ENCODE measurements at regions not wholly inside any gene's neighbourhood (a gene's known extent, or its start where the extent isn't known, plus 50 kb on each side); places are given as distances from the start of the nearest gene placed in this dataset.
A peak's percentile ranks its signal among the peaks of the same experiment; 100 is the strongest.
"Not testable (repeated sequence)": the region's sequence is repeated elsewhere in the genome, so short reads cannot be mapped to it uniquely, and the experiment has no call there.

DNA sequence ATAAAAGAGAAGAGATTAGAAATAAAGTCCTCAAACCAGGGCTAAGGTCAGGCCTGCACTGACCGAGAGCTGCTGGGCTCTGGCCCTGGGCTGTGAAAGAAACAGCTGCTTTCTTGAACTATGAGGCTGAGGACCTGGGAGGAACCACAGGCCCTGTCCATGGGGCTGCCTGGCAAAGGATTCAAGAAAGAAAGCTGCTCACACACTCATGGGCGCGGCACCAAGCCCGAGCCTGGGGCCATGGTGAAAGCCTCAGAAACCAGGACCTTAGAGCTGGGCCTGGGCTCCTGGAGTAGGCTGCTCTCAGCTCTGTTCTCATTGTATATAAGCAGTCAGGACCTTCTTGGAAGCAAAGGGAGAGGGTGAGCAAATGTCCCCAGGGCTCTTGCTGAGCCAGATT lies 601.9 kb downstream of the RPIA start:
- DNase-seq; ATAC-seq; H3K36me3 ChIP-seq; H3K4me1 ChIP-seq; H3K27ac ChIP-seq; H3K4me3 ChIP-seq; intact Hi-C loops (cut with DNase I); H3K9me3 ChIP-seq; H3K27me3 ChIP-seq: not testable (repeated sequence)
- no CpG with 5 or more reads among the region's 4 CpGs for WGBS (ENCODE audit: insufficient coverage, low coverage, low lambda C conversion rate, missing lambda C conversion rate)

DNA sequence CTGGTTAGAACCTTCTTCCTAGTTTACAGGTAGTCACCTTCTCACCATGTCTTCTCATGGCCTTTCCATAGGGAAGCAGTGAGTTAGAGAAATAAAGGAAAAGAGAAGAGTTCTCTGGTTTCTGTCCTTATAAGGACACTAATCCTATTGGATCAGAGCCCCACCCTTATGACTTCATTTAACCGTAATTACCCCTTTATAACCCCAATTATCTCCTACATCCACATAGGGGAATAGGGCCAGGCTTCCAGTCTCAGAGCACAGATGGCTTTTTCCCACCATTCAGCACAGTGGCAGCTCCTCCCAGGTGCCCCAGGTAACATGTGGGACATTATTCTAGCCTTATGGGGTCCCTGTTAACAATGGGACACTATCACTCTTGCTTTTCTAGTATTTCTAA lies 602.9 kb downstream of the RPIA start:
- no CpG with 5 or more reads among the region's 1 CpG for WGBS (ENCODE audit: insufficient coverage, low coverage, low lambda C conversion rate, missing lambda C conversion rate)
- DNase-seq; ATAC-seq; H3K36me3 ChIP-seq; H3K4me1 ChIP-seq; H3K27me3 ChIP-seq; H3K9me3 ChIP-seq; H3K27ac ChIP-seq; H3K4me3 ChIP-seq; intact Hi-C loops (cut with DNase I): not testable (repeated sequence)

DNA sequence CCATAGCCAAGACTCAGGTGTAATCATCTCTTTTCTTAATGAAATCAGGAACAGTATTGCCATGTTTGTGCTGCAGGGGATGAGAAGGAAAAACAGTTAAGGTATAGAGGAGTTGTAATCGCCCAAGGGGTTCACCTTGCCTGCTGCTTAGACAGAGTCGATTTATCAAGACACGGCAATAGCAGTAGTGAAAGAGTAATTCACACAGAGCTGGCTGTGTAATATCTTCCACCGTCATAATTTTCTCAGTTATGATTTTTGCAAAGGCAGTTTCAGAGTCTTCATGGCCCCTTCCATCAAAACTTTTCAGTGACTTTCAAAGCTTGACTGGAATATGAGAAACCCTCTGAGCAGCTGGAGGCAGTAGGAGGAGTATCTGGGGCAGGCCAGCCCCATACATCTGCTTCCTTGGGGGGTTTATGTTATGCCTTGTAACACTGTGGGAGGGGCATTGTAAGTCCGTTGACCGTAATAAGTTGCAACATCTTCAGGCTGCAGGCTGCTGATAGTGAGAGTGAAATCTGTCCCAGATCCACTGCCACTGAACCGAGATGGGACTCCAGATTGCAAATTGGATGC lies 605.4 kb downstream of the RPIA start:
- H3K27me3 ChIP-seq; H3K4me1 ChIP-seq; H3K4me3 ChIP-seq; intact Hi-C loops (cut with DNase I); H3K27ac ChIP-seq; DNase-seq; H3K36me3 ChIP-seq; H3K9me3 ChIP-seq; ATAC-seq: not testable (repeated sequence)
- WGBS (ENCODE audit: insufficient coverage, low coverage, low lambda C conversion rate, missing lambda C conversion rate): no CpG with 5 or more reads among the region's 7 CpGs

DNA sequence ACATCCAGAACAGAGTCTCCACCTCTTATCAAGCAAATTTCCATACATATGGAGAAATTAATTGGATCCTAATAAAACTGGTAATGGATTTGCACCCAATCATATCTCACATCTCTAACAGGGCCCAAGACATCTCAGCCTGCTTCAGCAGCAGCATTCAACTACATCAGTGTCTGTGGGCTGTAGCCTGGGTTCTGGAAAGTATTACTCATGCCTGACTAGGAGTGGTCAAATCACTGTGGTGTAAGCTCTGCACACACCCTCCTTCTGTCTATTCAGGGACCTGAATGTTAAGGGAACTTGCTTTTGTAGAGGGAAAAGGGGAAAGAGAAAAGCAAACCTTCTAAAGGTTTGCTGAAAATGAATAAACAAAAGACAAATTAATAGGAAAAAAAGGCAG lies 607.7 kb downstream of the RPIA start:
- H3K27me3 ChIP-seq; DNase-seq; ATAC-seq; intact Hi-C loops (cut with DNase I); H3K4me1 ChIP-seq; H3K27ac ChIP-seq; H3K36me3 ChIP-seq; H3K9me3 ChIP-seq; H3K4me3 ChIP-seq: not testable (repeated sequence)

DNA sequence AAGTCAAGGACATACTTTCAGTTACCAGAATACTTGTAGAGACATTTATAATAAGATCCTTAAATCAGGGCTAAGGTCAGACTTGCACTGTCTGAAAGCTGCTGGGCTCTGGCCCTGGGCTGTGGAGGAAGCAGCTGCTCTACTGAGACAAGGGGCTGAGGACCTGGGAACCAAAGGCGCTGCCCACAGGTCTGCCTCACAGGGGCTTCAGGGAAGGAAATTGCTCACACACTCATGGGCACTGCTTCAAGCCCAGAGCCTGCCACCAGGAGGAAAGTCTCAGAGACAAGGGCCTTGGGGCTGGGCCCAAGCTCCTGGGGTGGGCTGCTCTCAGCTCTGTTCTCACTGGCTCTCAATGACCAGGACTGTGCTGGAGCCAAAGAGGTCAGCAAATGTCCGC lies 614.1 kb downstream of the RPIA start:
- peak in 1 of 4 donors; percentile 37 for ATAC-seq
- H3K27ac ChIP-seq; H3K4me3 ChIP-seq; intact Hi-C loops (cut with DNase I); H3K9me3 ChIP-seq; H3K4me1 ChIP-seq; H3K27me3 ChIP-seq; DNase-seq; H3K36me3 ChIP-seq: not testable (repeated sequence)
- WGBS (ENCODE audit: insufficient coverage, low coverage, low lambda C conversion rate, missing lambda C conversion rate): 50% methylated on average over 1 of the region's 2 CpGs

DNA sequence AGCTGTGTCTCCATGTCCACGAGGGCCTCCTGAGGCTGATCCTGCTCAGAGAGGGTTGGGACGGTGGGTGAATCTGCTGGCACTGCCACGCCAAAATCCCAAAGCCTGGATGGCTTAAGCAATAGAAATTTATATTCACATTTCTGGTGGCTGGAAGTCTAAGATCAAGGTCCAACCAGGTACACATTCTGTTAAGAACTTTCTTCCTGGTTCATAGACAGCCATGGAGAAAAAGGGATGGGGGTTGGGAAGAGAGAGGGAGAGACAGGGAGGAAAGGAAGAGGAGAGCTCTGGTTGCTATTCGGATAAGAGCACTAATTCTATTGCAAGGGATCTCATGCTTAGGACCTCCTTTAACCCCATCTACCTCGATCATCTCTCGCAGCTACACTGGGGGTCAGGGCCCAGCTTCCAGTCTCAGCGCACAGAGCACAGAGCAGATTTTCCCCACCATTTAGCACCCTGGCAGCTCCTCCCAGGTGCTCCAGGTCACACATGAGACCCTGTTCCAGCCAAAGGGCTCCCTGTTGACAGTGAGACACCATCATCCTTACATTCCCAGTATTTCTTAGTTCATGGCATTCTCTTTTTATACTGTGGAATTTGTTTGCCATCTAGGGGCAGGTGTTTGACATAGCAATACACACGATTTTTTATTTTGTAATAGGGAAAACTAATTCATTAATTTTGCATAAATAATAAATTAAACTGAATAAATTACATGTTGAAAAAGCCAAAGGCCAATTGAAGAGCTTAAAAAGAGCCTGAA lies 615.6 kb downstream of the RPIA start:
- intact Hi-C loops (cut with DNase I): not testable (repeated sequence)
- WGBS (ENCODE audit: insufficient coverage, low coverage, low lambda C conversion rate, missing lambda C conversion rate): no CpG with 5 or more reads among the region's 8 CpGs
- TF ChIP-seq, protein P1, sequence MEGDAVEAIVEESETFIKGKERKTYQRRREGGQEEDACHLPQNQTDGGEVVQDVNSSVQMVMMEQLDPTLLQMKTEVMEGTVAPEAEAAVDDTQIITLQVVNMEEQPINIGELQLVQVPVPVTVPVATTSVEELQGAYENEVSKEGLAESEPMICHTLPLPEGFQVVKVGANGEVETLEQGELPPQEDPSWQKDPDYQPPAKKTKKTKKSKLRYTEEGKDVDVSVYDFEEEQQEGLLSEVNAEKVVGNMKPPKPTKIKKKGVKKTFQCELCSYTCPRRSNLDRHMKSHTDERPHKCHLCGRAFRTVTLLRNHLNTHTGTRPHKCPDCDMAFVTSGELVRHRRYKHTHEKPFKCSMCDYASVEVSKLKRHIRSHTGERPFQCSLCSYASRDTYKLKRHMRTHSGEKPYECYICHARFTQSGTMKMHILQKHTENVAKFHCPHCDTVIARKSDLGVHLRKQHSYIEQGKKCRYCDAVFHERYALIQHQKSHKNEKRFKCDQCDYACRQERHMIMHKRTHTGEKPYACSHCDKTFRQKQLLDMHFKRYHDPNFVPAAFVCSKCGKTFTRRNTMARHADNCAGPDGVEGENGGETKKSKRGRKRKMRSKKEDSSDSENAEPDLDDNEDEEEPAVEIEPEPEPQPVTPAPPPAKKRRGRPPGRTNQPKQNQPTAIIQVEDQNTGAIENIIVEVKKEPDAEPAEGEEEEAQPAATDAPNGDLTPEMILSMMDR (IDR thresholded peaks at IDR 0.05): peak in 1 of 4 donors; percentile 11

DNA sequence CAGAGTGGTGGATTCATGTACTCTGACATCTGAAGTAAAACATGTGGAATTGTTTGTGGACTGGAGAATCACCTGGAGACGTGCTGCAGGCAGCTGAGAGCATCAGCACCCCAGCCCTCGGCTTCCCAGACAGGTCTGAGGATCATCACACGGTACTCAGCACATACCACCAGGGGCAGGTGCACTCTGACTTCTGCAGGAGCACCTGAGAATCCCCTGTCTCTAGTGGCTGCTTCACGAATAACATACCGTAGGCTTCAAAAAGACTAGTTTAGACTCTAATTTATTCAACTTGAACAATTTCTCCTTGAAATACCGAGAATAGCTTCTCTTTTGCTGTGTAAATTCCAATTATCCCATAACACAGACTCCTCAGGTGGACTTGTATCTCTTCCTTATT lies 627.5 kb downstream of the RPIA start:
- WGBS (ENCODE audit: insufficient coverage, low coverage, low lambda C conversion rate, missing lambda C conversion rate): no CpG with 5 or more reads among the region's 6 CpGs
- DNase-seq; H3K4me1 ChIP-seq; H3K27me3 ChIP-seq; intact Hi-C loops (cut with DNase I); H3K27ac ChIP-seq; H3K9me3 ChIP-seq; H3K36me3 ChIP-seq; H3K4me3 ChIP-seq; ATAC-seq: not testable (repeated sequence)

More for the DNA sequence above, 615.6 kb downstream of the RPIA start:
- H3K4me1 ChIP-seq, H3K36me3 ChIP-seq, H3K27ac ChIP-seq, DNase-seq, H3K27me3 ChIP-seq, H3K9me3 ChIP-seq, H3K4me3 ChIP-seq: not testable (repeated sequence)
- ATAC-seq: peak in 1 of 4 donors; percentile 49

DNA sequence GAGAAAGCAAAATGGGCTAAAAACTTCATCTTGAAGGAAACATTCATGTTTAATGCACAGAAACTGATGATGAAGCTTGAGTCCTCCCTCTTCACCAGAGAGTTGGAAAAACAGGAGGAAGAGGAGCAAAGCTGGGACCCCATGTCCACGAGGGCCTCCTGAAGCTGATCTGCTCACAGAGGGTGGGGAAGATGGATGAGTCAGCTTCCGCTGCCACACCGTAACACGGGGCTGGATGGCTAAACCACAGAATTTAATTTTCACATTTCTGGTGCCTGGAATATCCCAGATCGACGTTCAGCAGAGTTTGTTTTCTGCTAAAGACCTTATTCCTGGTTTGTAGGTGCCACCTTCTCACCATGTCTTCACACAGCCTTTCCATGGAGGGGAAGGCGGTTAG lies 634.4 kb downstream of the RPIA start:
- H3K4me3 ChIP-seq; H3K36me3 ChIP-seq; ATAC-seq; H3K27ac ChIP-seq; intact Hi-C loops (cut with DNase I); H3K27me3 ChIP-seq; H3K4me1 ChIP-seq; DNase-seq; H3K9me3 ChIP-seq: not testable (repeated sequence)
- 0% methylated on average over 1 of the region's 7 CpGs for WGBS (ENCODE audit: insufficient coverage, low coverage, low lambda C conversion rate, missing lambda C conversion rate)
